ENCODE measurements at regions not wholly inside any gene's neighbourhood (a gene's known extent, or its start where the extent isn't known, plus 50 kb on each side); places are given as distances from the start of the nearest gene placed in this dataset.
A peak's percentile ranks its signal among the peaks of the same experiment; 100 is the strongest.

DNA sequence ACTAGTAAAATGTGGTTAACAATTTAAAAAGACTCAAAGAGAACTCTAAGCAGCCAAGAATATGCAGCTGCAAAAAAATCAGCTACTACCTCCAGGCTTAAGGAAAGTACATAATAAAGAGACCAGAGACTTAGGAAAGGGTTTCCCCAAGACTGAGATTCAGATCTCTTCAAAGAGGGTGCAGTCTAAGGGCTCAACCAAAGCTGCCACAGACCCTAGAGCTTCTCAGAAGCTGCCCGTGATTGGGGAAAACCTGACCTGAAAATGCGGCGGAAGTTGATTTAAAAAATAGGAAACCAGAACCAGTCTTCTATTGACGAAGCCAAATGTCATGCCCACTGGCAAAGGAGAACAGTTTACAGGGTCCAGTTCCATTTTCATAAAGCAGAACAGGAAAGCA lies 516.8 kb upstream of the MARCKS start:
- no peak for TF ChIP-seq CTCF (conservative IDR thresholded peaks at IDR 0.05)
- no peak for TF ChIP-seq ZFX (IDR thresholded peaks at IDR 0.05)
- no peak overlapping the region for H3K27ac ChIP-seq

- no peak overlapping the region for H3K27ac ChIP-seq
- TF ChIP-seq CTCF (conservative IDR thresholded peaks at IDR 0.05), result no peak
- TF ChIP-seq ZFX (IDR thresholded peaks at IDR 0.05), result no peak
Measured at GRCh38 chr6:113343940-113344339, 513.2 kb upstream of the MARCKS start.

DNA sequence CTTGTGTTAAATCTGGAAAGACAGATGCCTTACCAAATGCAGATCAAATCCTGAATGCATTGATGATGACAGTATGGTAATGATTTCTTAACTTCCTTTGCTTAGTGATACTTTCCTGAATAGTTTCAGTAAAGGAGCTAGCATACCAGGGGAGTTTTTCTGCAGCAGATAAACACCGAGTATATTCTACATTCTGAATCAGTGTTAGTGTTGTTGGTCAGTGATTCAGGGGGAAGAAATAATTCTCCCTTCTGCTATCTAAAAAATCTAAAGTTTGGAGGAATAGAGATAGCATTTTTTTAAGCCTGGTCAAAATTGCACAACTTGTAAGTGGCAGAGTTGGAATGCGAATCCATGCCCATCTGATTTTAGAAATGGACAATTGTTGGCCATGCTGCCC lies 512.2 kb upstream of the MARCKS start:
- TF ChIP-seq CTCF (conservative IDR thresholded peaks at IDR 0.05) (no peak), ZFX (IDR thresholded peaks at IDR 0.05) (no peak)
- no peak overlapping the region for H3K27ac ChIP-seq

- no peak overlapping the region for H3K27ac ChIP-seq
- TF ChIP-seq CTCF (conservative IDR thresholded peaks at IDR 0.05) (no peak), ZFX (IDR thresholded peaks at IDR 0.05) (no peak)
Measured at GRCh38 chr6:113347436-113347835, 509.7 kb upstream of the MARCKS start.

GRCh38 chr6:113350461-113350860 lies 506.7 kb upstream of the MARCKS start:
- TF ChIP-seq CTCF (conservative IDR thresholded peaks at IDR 0.05), result no peak
- TF ChIP-seq ZFX (IDR thresholded peaks at IDR 0.05), result no peak
- H3K27ac ChIP-seq, result no peak overlapping the region

GRCh38 chr6:113351173-113351834 lies 505.8 kb upstream of the MARCKS start:
- no peak overlapping the region for H3K27ac ChIP-seq
- no peak for TF ChIP-seq CTCF (conservative IDR thresholded peaks at IDR 0.05)

- no peak for TF ChIP-seq CTCF (conservative IDR thresholded peaks at IDR 0.05)
- TF ChIP-seq ZFX (IDR thresholded peaks at IDR 0.05), result no peak
- peak overlapping the region; percentile 46; the same call in 1 of the 2 replicates for H3K27ac ChIP-seq
Measured at GRCh38 chr6:113352029-113352801, 504.9 kb upstream of the MARCKS start.

Data from C4-2B (cell line).